SHP77 (cell line): ENCODE measurements at regions not wholly inside any gene's neighbourhood (a gene's known extent, or its start where the extent isn't known, plus 50 kb on each side); places are given as distances from the start of the nearest gene placed in this dataset.
A peak's percentile ranks its signal among the peaks of the same experiment; 100 is the strongest.
"Not testable (repeated sequence)": the region's sequence is repeated elsewhere in the genome, so short reads cannot be mapped to it uniquely, and the experiment has no call there.

Source experiments
- DNase-seq, 2 experiments: peaks; one replicate each; lab custom pipeline; 2025; lab: John Stamatoyannopoulos, UW

GRCh38 chr7:10588084-10588483 is 385.6 kb upstream of the PHF14 start:
- no peak for DNase-seq

GRCh38 chr7:10592604-10593003 is 381.1 kb upstream of the PHF14 start:
- DNase-seq: no peak

DNA sequence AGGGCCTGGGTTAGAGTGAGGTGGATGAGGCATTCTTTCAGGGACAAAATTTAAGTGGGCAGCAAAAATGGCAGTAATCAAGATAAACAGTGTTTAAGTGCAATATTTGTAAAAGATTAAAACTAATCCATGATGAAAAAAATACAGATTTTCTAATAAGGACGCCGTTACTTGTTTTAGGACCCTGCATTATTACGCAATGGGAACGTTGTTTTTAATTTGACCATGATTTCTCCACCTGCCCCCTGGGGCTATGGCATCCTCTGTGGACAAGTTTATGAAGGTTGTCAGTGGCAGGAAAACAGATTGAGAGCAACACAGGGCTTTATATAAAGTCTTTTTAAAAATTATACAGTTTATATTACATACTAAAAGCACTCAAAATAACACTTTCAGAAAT is 380.6 kb upstream of the PHF14 start:
- DNase-seq: no peak

DNA sequence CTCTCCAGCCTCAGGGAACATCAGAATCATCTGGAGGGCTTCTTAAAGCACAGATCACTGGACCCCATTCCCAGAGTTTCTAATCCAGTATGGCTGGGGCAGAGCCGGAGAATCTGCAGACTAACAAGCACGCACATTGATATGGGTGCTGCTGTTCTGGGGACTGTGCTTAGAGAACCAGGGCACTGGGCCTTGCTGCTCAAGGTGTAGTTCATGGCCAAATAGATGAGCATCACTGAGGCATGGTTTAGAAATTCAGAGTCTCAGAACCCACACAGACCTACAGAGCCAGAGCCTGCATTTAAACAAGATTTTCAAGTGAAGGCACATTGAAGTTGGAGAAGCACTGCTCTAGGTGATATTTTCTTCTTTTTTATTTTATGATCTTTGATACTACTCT is 376.8 kb upstream of the PHF14 start:
- DNase-seq: no peak

GRCh38 chr7:10604128-10604527 is 369.5 kb upstream of the PHF14 start:
- DNase-seq: no peak

- DNase-seq: no peak
These were observed 360.7 kb upstream of the PHF14 start for GRCh38 chr7:10612950-10613349.

GRCh38 chr7:10618953-10619352 is 354.7 kb upstream of the PHF14 start:
- no peak for DNase-seq

GRCh38 chr7:10632712-10633111 is 341.0 kb upstream of the PHF14 start:
- no peak for DNase-seq

GRCh38 chr7:10634239-10634638 is 339.4 kb upstream of the PHF14 start:
- no peak for DNase-seq

- no peak for DNase-seq
These were observed 335.7 kb upstream of the PHF14 start for GRCh38 chr7:10637991-10638390.

GRCh38 chr7:10643545-10643944 is 330.1 kb upstream of the PHF14 start:
- no peak for DNase-seq

GRCh38 chr7:10644849-10645248 is 328.8 kb upstream of the PHF14 start:
- DNase-seq: no peak

DNA sequence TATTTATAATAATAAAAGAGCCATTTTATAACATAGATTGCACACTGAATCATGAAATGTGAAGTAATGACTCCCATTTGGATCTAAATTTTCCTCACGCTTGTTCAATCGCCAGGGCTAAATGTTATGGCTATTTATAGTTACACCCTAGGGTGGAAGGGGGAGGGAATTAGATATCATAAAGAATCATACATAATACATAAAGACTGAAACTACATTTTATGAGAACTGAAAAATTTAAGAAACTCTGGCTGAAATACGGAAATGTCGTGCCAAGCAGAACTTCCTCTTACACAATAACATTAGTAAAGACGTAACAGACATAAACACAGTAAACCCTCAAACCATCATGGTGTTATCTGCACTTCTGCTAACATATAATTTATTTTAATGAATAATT is 327.5 kb upstream of the PHF14 start:
- no peak for DNase-seq

DNA sequence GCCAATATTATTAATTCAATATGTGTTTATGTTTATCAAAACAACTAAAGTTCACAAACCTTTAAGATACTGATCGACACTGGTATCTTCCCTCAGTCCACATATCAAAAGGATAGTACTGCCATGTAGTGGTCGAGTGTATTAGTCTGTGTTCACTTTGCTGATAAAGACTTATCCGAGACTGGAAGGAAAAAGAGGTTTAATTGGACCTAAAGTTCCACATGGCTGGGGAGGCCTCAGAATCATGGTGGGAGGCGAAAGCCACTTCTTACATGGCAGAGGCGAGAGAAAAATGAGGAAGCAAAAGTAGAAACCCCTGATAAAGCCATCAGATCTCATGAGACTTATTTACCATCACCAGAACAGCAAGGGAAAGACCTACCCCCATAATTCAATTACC is 325.4 kb upstream of the PHF14 start:
- DNase-seq: no peak

GRCh38 chr7:10649120-10649519 is 324.6 kb upstream of the PHF14 start:
- not testable (repeated sequence) for DNase-seq

DNA sequence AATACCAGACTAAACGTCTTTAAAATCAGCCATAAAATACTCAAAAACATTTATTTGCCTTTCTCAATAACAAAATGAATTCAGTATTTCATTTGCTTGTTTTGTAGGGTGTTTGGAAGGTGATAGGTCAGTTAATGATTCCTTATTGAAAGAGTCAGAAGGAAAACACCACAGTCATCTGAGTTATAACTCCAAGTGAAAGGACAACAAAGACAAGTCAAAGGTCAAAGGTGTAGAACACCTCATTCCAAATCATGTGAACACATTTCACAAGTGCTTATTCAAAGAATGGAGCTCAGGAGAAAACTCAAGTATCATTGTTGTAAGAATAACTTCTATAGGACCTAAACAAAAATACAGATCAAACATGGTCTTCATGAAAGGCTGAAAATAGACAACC is 318.6 kb upstream of the PHF14 start:
- no peak for DNase-seq

DNA sequence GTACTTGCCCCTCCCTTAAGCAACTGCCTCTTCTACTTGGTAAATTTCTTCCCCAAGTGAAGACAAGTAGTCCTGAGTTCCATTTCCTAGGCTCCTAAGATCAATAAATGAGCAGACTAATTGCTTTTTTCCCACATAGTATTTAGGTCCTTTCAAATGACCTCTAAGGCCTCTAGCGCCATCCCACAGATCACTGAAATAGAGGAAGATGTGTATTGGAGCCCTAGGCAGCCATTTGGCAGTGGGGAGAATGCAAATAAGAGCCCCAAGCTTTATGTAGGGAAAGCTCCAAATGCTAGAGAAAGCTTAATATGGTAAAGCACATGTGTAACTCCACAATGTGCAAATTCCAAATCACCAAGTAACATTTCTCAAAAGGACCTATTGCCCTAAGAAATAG is 316.5 kb upstream of the PHF14 start:
- no peak for DNase-seq

DNA sequence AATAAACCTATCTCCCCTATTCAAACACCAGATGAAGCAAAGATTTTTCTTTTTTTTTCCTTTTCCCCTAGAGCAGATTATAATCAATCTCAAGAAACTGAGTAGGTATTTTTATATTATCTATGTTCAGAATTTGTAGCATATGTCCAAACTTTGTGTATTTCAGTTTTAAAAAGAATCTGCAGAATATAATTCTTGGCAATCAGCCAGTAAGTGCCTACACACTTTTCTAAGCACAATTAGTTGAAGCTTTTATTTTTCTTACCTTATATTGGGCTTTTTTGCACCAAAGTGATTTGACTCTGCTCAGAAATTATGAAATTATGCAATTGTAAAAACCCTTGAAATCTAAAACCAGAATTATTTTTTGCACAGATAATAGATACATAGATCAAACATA is 315.8 kb upstream of the PHF14 start:
- DNase-seq: no peak

DNA sequence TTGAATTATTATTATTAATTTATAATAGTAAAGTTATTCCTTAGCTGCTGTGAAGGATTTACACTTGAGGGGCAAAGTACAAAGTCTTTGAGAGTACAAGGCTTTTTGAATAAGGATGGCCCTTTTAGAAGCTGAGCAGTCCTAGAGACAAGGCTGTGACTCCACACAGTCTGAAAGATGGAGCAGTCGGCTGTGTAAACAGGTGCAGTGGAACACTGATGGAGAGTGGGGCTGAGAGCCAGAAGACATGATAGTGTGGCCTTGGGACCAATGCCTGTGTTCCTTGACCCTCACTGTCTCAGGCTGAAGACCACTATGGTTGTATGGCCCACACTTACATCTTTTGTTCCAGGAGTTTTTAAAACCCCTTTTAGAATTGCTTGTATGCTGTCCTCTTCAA is 311.2 kb upstream of the PHF14 start:
- DNase-seq: peak in 1 of 2 experiments; percentile 52

- DNase-seq: no peak
These were observed 310.4 kb upstream of the PHF14 start for GRCh38 chr7:10662982-10663884.

- no peak for DNase-seq
These were observed 301.5 kb upstream of the PHF14 start for GRCh38 chr7:10672186-10672585.

- DNase-seq: peak; percentile 18 to 44
These were observed 296.5 kb upstream of the PHF14 start for GRCh38 chr7:10677211-10677610.

DNA sequence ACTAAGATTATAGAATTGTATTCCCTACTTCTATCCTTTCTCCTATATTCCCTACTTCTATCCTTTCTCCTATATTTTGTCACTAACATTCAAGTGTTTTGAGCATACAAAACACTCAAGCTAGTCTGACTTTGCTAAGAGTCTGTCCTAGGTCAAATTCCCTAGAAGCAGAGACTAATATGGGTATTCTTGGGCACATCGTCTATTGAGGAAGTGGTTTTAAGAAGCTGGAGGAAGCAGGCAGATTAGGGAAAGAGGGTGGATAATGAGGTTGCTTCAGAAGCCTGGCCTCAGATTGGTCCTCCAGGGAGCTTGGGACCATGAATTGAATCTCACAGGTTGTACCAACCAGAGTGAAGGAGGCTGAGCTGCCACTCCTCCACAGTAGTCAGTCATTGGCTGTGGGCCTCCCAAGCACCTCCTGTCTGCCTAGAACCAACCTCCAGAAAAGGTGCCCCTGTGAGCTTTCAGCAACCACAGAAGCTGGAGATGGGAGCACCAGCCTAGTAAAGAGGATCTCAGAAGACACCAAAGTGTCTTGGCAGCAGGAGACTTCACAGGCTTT is 295.9 kb upstream of the PHF14 start:
- DNase-seq: no peak

DNA sequence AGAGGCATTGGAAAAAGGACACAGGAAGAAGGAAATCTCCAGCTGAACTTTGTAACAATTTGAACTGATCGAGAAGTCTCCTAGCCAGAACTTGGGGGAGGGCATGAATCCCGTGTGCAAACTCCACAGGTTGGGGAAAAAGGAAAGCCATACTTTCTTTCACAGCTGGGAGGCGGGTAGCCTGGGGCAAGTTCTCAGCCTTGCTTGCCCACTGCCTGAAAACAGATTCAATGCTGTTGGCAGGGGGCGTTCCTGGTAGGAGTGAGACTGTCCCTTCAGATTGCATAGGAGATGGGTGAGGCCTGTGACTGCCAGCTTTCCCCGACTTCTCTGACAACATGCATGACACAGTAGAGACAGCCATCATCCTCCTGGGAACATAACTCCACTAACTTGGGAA is 289.1 kb upstream of the PHF14 start:
- no peak for DNase-seq
